Caco-2 (cell line): ENCODE measurements at regions not wholly inside any gene's neighbourhood (a gene's known extent, or its start where the extent isn't known, plus 50 kb on each side); places are given as distances from the start of the nearest gene placed in this dataset.

Source experiments
- BruUV-seq: library from RNA; stranded (reverse); fragments of 400-500 nt; replicated peaks from 2 replicates; lab custom pipeline; 2021; lab: Mats Ljungman, UMichigan
- CTCF ChIA-PET: fragments of 300-600 bp; sonication (Branson Sonifier 250); formaldehyde crosslinking; loops from one replicate; lab custom pipeline; 2022; ENCODE audit warnings: antibody characterized with exemption; lab: Charles Lee
- POLR2A ChIA-PET: fragments of 300-600 bp; sonication (Branson Sonifier 250); formaldehyde crosslinking; loops from one replicate; lab custom pipeline; 2022; ENCODE audit warnings: antibody characterized with exemption; lab: Charles Lee
- DNase-seq, 2 experiments: peaks; one replicate each; pipeline versions ENCODE4 v3.0.0 to v3.0.0-alpha.2; 2020 to 2022
- H3K27me3 ChIP-seq: replicated peaks from 2 replicates; pipeline ENCODE4 v1.6.0; 2011; ENCODE audit warnings: low read length; ENCODE audit not compliant: control insufficient read depth, insufficient read depth
- H3K36me3 ChIP-seq: 2 replicates; pipeline ENCODE4 v1.5.1; 2011; ENCODE audit warnings: low read length; ENCODE audit not compliant: control insufficient read depth, insufficient read depth
- H3K4me1 ChIP-seq: fragments of 250-450 bp; sonication (Bioruptor Pico); 2 replicates; pipeline ENCODE4 v1.5.1; 2020; ENCODE audit warnings: mild to moderate bottlenecking
- H3K4me3 ChIP-seq: 2 replicates; pipeline ENCODE4 v1.5.1; 2011; ENCODE audit warnings: low read depth, mild to moderate bottlenecking, control low read depth, low read length
- H3K9me3 ChIP-seq: fragments of 250-450 bp; sonication (Bioruptor Pico); 2 replicates; pipeline ENCODE4 v1.5.1; 2020; ENCODE audit warnings: mild to moderate bottlenecking, moderate library complexity
- H3K27ac Mint-ChIP-seq: one replicate; pipeline ENCODE4 v1.8.0; 2022; ENCODE audit warnings: mixed read lengths; ENCODE audit not compliant: unreplicated experiment
- H3K27me3 Mint-ChIP-seq: one replicate; pipeline ENCODE4 v1.8.0; 2022; ENCODE audit warnings: mixed read lengths; ENCODE audit not compliant: insufficient read depth, unreplicated experiment
- H3K36me3 Mint-ChIP-seq: one replicate; pipeline ENCODE4 v1.8.0; 2022; ENCODE audit warnings: mild to moderate bottlenecking, mixed read lengths; ENCODE audit not compliant: insufficient read depth, unreplicated experiment
- H3K4me1 Mint-ChIP-seq: one replicate; pipeline ENCODE4 v1.8.0; 2022; ENCODE audit warnings: low read depth, mixed read lengths; ENCODE audit not compliant: unreplicated experiment
- H3K4me3 Mint-ChIP-seq: one replicate; pipeline ENCODE4 v1.8.0; 2022; ENCODE audit warnings: mild to moderate bottlenecking, moderate library complexity, mixed read lengths; ENCODE audit not compliant: unreplicated experiment
- H3K9me3 Mint-ChIP-seq: one replicate; pipeline ENCODE4 v1.8.0; 2022; ENCODE audit warnings: mixed read lengths; ENCODE audit not compliant: unreplicated experiment
- CTCF ChIP-seq, 2 experiments: fragments of 200-600 bp in 1 of 2; IDR thresholded peaks; 1 replicate in 1 of 2; 2 replicates in 1 of 2; pipeline versions ENCODE4 v1.5.1 to v1.8.0; 2011 to 2022; ENCODE audit warnings: antibody characterized with exemption in 1 of 2, control low read depth in 1 of 2, inconsistent platforms in 1 of 2, low read depth in 1 of 2, low read length in 1 of 2, mild to moderate bottlenecking in 1 of 2, moderate library complexity in 1 of 2; ENCODE audit not compliant: insufficient read depth in 1 of 2, severe bottlenecking in 1 of 2, unreplicated experiment in 1 of 2
- intact Hi-C: fragments of 100-400 bp; cut with micrococcal nuclease; formaldehyde crosslinking; loops from one replicate; pipeline ENCODE4 v1.10.0; 2022; ENCODE audit not compliant: unreplicated experiment

DNA sequence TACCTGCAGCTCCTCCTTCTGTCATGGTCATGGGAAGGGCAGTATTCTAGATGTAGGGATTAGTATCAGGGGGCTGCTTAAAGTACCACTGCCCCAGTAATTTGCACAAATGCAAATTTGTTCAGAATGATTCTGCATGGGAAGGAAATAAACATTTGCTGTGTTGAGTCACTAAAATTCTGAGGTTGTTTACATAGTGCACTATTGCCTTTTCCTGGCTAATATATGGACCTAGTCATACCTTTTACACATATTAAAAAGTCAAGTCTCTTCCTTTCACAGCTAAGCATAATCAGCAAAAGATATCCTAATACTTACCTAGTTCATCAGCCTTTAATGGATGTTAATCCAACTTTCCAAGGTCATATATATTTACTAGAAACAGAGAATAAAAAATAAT, 746.4 kb upstream of the NR2F2 start:
- Histone ChIP-seq H3K4me3 (no peak overlapping the region), H3K36me3 (no peaks in the 10 kb centered on the region), H3K9me3 (no peaks in the 10 kb centered on the region), H3K27me3 (no peaks in the 10 kb centered on the region), H3K4me1 (no peaks in the 10 kb centered on the region)
- no TSS peak for BruUV-seq
- ChIA-PET POLR2A (no interaction called here), CTCF (no interaction called here)
- no peak overlapping the region for H3K27ac Mint-ChIP-seq
- H3K9me3 Mint-ChIP-seq, result peaks cover 9% of the 10 kb centered on the region
- H3K36me3 Mint-ChIP-seq, result no peaks in the 10 kb centered on the region
- no peak for DNase-seq
- no peak overlapping the region for H3K4me3 Mint-ChIP-seq
- H3K27me3 Mint-ChIP-seq, result peaks cover 3% of the 10 kb centered on the region
- TF ChIP-seq CTCF (IDR thresholded peaks at IDR 0.05; ENCODE audit: insufficient read depth in 1 of 2, low read depth in 1 of 2, low read length in 1 of 2, severe bottlenecking in 1 of 2, unreplicated experiment in 1 of 2), result no peak
- intact Hi-C loops, result no loop called here
- H3K4me1 Mint-ChIP-seq, result no peaks in the 10 kb centered on the region

DNA sequence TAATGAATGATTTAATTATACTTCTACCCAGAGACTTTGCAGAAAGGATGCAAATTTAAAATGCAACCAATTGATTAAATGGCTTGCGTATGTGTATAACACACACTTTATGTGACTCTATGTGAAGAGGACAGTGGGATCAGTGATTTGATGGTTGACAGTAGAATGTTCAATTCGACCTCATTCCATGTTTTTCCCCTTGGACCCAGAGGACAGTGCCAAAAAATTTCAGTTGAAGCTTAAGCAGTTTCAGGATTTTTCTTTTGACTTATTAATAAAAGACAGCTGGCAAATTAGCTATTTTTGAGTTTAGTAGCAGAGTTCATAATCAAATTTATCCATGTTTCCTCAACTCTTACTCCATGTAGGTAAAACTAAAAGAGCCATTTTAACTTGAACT, 742.4 kb upstream of the NR2F2 start:
- Mint-ChIP-seq H3K4me1 (no peaks in the 10 kb centered on the region), H3K36me3 (no peaks in the 10 kb centered on the region), H3K27ac (no peak overlapping the region), H3K27me3 (peaks cover 7% of the 10 kb centered on the region), H3K4me3 (no peak overlapping the region), H3K9me3 (peaks cover 9% of the 10 kb centered on the region)
- no TSS peak for BruUV-seq
- ChIA-PET POLR2A (no interaction called here), CTCF (no interaction called here)
- Histone ChIP-seq H3K36me3 (no peaks in the 10 kb centered on the region), H3K4me3 (no peak overlapping the region), H3K4me1 (no peaks in the 10 kb centered on the region), H3K9me3 (no peaks in the 10 kb centered on the region), H3K27me3 (no peaks in the 10 kb centered on the region)
- DNase-seq, result no peak
- no peak for TF ChIP-seq CTCF (IDR thresholded peaks at IDR 0.05; ENCODE audit: insufficient read depth in 1 of 2, low read depth in 1 of 2, low read length in 1 of 2, severe bottlenecking in 1 of 2, unreplicated experiment in 1 of 2)
- intact Hi-C loops, result no loop called here

- CTCF ChIA-PET, result no interaction called here
- Histone ChIP-seq H3K4me3 (no peak overlapping the region), H3K9me3 (no peaks in the 10 kb centered on the region), H3K36me3 (no peaks in the 10 kb centered on the region), H3K4me1 (no peaks in the 10 kb centered on the region), H3K27me3 (no peaks in the 10 kb centered on the region)
- no peak for TF ChIP-seq CTCF (IDR thresholded peaks at IDR 0.05; ENCODE audit: insufficient read depth in 1 of 2, low read depth in 1 of 2, low read length in 1 of 2, severe bottlenecking in 1 of 2, unreplicated experiment in 1 of 2)
- no TSS peak for BruUV-seq
- Mint-ChIP-seq H3K27ac (no peak overlapping the region), H3K4me1 (no peaks in the 10 kb centered on the region), H3K27me3 (peaks cover 7% of the 10 kb centered on the region), H3K9me3 (no peaks in the 10 kb centered on the region), H3K4me3 (no peak overlapping the region), H3K36me3 (no peaks in the 10 kb centered on the region)
- intact Hi-C loops, result no loop called here
- POLR2A ChIA-PET, result no interaction called here
- DNase-seq, result no peak
Measured at GRCh38 chr15:95590533-95591044, 739.9 kb upstream of the NR2F2 start.
